ENCODE measurements at regions not wholly inside any gene's neighbourhood (a gene's known extent, or its start where the extent isn't known, plus 50 kb on each side); places are given as distances from the start of the nearest gene placed in this dataset.

DNA sequence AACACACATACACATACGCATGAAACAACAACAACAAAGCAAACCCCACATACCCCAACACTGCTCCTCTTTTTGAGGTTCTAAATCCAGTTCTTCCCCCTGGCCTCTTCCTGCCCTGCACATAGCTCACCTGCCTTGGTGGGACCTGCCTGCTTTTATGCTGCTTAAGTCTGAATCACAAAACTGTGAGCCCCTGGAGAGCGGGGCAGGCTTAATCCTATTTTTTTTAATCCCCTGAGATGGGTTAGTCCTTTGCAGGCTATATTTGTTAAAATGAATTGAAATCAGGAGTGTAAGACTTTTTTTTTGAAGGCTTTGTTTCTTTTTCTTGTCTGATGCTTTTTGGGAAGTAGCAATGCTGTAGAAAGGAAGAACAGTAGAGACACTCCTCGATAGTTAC, 84.6 kb upstream of the MAX start:
- DNase-seq (ENCODE audit: low read depth): no peak

GRCh38 chr14:65187421-65188049, 85.2 kb upstream of the MAX start:
- no peak for DNase-seq (ENCODE audit: low read depth)

DNA sequence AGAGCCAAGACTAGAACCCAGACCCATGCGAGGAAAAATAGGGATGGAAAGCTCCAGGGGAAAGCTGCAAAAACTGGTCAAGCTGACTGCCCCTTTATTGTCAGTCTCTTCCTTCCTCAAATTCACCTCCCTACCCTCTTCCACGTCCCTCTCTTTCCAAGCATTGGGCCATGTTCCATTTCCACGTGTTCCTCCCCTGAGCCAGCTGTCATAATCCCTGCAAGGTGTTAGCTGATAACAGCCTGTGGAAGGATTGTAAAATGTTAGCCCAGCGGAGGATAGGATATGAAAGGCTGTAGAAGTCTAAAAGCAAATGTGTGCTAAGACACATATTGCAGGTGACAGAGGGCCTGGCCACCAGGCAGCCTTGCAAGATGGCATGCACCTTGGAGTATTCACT, 88.0 kb upstream of the MAX start:
- DNase-seq (ENCODE audit: low read depth): no peak

- no peak for DNase-seq (ENCODE audit: low read depth)
Observed at GRCh38 chr14:65191716-65192115, 89.4 kb upstream of the MAX start.

GRCh38 chr14:65192686-65193085, 90.4 kb upstream of the MAX start:
- no peak for DNase-seq (ENCODE audit: low read depth)

- no peak for DNase-seq (ENCODE audit: low read depth)
Observed at GRCh38 chr14:65193916-65194590, 91.7 kb upstream of the MAX start.

- no peak for DNase-seq (ENCODE audit: low read depth)
Observed at GRCh38 chr14:65195042-65195719, 92.9 kb upstream of the MAX start.

GRCh38 chr14:65198346-65198745, 96.0 kb upstream of the MAX start:
- no peak for DNase-seq (ENCODE audit: low read depth)

GRCh38 chr14:65200454-65200853, 98.1 kb upstream of the MAX start:
- DNase-seq (ENCODE audit: low read depth): no peak

GRCh38 chr14:65203574-65203973, 101.3 kb upstream of the MAX start:
- no peak for DNase-seq (ENCODE audit: low read depth)

DNA sequence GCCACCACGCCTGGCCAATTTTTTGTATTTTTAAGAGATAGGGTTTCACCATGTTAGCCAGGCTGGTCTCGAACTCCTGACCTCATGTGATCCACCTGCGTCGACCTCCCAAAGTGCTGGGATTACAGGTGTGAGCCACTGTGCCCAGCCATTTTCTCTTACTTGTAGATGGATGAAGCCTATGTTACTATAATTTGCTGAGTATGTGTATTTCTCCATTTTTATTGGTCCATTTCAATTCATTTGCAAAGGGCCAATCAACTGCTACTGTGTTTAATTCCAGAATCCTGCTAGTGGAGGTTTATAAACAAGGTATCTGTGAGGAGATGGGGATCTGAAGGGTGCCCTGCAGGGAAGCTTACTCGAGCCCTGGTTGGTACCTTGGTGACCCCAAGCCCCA, 101.7 kb upstream of the MAX start:
- DNase-seq (ENCODE audit: low read depth): no peak

- no peak for DNase-seq (ENCODE audit: low read depth)
Observed at GRCh38 chr14:65206078-65206447, 103.7 kb upstream of the MAX start.

- peak; percentile 72 for DNase-seq (ENCODE audit: low read depth)
Observed at GRCh38 chr14:65206448-65207096, 104.3 kb upstream of the MAX start.

GRCh38 chr14:65208548-65208947, 106.2 kb upstream of the MAX start:
- no peak for DNase-seq (ENCODE audit: low read depth)

GRCh38 chr14:65210118-65210821, 108.0 kb upstream of the MAX start:
- peak; percentile 65 for DNase-seq (ENCODE audit: low read depth)

GRCh38 chr14:65210822-65211182, 108.5 kb upstream of the MAX start:
- DNase-seq (ENCODE audit: low read depth): peak; percentile 21

- DNase-seq (ENCODE audit: low read depth): peak; percentile 83
Observed at GRCh38 chr14:65211341-65211987, 109.1 kb upstream of the MAX start.

DNA sequence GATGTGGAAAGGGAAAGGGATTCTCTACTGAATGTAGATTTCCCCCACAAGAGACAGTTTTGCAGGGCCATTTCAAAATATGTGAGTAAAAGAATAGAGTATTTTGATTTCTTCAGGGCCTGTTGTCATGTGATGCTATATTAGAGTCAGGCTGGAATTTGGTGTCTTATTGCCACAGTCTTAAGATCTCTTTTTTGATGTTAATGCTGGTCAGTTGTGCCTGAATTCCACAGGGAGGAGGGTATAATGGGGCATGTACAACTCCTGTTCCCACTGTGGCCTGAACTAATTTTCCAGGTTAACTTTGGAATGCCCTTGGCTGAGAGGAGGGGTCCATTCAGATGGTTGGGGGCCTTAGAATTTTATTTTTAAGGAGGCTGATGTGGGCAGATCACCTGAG, 111.0 kb upstream of the MAX start:
- DNase-seq (ENCODE audit: low read depth): peak; percentile 28

DNA sequence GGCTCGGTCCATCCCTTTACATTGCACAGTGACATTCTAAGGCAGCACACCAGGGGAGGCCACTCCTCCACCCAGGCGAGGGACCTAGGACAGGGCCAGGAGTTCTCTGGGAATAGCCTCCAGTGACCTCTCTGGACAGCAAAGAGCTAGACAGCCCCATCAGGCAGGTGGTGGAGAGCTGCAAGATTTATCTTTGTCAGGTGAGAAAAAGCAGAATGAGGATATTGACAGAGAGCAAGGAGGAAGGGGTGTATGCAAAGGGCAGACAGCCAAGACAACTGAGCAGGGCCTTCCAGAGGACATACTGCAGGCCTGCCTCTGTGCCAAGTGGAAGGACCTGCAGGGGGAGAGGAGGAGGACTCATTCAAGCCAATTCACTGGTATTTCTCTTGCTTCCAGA, 112.4 kb upstream of the MAX start:
- DNase-seq (ENCODE audit: low read depth): no peak

- no peak for DNase-seq (ENCODE audit: low read depth)
Observed at GRCh38 chr14:65219353-65219752, 117.0 kb upstream of the MAX start.

GRCh38 chr14:65222440-65222858, 120.1 kb upstream of the MAX start:
- peak; percentile 67 for DNase-seq (ENCODE audit: low read depth)

GRCh38 chr14:65223636-65224035, 121.3 kb upstream of the MAX start:
- no peak for DNase-seq (ENCODE audit: low read depth)
